GM10266 (cell line): ENCODE measurements at regions not wholly inside any gene's neighbourhood (a gene's known extent, or its start where the extent isn't known, plus 50 kb on each side); places are given as distances from the start of the nearest gene placed in this dataset.

Experiments used
- DNase-seq: peaks from one replicate; pipeline ENCODE4 v3.0.0; 2012; ENCODE audit errors: extremely low spot score
- TF ChIP-seq, protein P1 (sequence below): IDR thresholded peaks from 2 replicates; pipeline ENCODE4 v1.5.1; 2012; ENCODE audit warnings: mild to moderate bottlenecking, low read depth; ENCODE audit not compliant: control insufficient read depth, insufficient read depth; ENCODE audit errors: missing control alignments

GRCh38 chr2:221229099-221229498, 343.0 kb downstream of the EPHA4 start:
- no peak for DNase-seq
- TF ChIP-seq, protein P1, sequence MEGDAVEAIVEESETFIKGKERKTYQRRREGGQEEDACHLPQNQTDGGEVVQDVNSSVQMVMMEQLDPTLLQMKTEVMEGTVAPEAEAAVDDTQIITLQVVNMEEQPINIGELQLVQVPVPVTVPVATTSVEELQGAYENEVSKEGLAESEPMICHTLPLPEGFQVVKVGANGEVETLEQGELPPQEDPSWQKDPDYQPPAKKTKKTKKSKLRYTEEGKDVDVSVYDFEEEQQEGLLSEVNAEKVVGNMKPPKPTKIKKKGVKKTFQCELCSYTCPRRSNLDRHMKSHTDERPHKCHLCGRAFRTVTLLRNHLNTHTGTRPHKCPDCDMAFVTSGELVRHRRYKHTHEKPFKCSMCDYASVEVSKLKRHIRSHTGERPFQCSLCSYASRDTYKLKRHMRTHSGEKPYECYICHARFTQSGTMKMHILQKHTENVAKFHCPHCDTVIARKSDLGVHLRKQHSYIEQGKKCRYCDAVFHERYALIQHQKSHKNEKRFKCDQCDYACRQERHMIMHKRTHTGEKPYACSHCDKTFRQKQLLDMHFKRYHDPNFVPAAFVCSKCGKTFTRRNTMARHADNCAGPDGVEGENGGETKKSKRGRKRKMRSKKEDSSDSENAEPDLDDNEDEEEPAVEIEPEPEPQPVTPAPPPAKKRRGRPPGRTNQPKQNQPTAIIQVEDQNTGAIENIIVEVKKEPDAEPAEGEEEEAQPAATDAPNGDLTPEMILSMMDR: no peak

GRCh38 chr2:221231511-221231910, 340.6 kb downstream of the EPHA4 start:
- no peak for DNase-seq
- TF ChIP-seq, protein P1: no peak

- TF ChIP-seq, protein P1: no peak
- no peak for DNase-seq
Observed at GRCh38 chr2:221235941-221236340, 336.2 kb downstream of the EPHA4 start.

GRCh38 chr2:221241072-221241471, 331.0 kb downstream of the EPHA4 start:
- TF ChIP-seq, protein P1: no peak
- DNase-seq: no peak

- DNase-seq: no peak
- TF ChIP-seq, protein P1: no peak
Observed at GRCh38 chr2:221243771-221244170, 328.3 kb downstream of the EPHA4 start.

GRCh38 chr2:221245045-221245444, 327.1 kb downstream of the EPHA4 start:
- no peak for DNase-seq
- TF ChIP-seq, protein P1: no peak

- DNase-seq: no peak
- TF ChIP-seq, protein P1: no peak
Observed at GRCh38 chr2:221245772-221246171, 326.3 kb downstream of the EPHA4 start.
